HG03175 (cell line): ENCODE measurements at regions not wholly inside any gene's neighbourhood (a gene's known extent, or its start where the extent isn't known, plus 50 kb on each side); places are given as distances from the start of the nearest gene placed in this dataset.

Experiments
- ATAC-seq: cut with Tn5 transposase; IDR thresholded peaks from one replicate; pipeline ENCODE4 v1.9.1; 2021; ENCODE audit warnings: mild to moderate bottlenecking, moderate library complexity; ENCODE audit not compliant: unreplicated experiment

DNA sequence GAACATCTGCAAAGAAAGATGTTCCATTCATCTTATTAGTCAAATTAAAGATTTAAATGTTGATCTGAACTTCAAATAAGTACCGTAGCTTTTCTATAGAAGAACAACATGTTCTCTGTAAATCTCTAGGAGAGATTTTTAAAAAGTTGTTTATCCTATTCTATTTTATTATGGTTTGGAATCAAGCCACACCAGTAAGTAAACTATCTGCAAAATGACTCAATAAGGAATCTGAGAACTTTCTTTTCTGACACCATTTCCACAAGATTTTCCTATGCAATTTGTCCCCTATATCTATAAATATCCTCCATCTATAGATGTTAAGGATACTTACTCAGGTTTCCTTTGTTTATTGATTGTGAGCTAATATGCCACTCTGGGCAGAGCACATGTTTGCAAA, 736.6 kb downstream of the CBLN2 start:
- ATAC-seq: no peak

DNA sequence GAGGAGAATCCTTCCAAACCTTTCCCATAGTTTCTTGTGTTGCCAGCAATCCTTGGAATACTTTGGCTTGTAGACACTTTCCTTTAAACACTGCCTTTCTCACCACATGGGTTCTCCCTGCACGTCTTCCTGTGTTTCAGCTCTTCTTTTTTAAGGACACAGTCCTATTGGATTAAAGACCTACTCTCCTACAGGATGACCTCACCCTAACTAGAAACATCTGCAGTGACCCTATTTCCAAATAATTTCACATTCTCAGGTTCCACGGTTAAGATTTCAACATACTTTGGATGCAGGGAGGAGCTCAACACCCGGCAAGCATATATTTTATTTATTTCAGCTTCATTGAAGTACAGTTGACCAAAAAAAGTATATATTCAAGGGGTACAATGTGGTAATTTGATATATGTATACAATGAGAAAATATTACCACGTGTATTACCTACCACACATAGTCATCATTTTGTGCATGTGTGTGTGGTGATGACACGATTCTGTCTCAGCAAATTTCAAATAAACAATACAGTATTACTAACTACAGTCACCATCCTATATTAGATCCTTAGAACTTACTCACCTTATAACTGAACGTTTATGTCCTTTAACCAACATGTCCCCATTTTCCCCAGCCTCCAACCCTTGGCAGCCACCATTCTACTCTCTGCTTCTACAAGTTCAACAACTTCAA, 745.0 kb downstream of the CBLN2 start:
- no peak for ATAC-seq

DNA sequence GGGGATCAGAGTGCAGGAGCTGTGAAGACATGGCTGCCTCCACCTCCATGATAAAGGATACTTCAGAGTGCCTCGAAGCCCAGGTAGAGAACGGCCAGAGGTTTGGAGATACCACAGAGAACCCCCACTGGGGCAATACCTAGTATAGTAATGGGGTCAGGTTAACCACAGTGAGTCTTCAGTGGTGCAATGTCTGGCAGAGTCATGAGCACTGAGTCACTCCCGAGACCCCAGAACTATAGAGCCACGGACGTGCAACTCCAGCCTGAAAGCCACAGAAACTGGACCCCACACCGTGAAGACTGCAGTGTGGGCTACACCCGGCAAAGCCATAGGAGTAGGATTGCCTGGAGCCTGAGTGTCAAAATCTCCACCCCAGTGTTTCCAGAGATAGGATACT, 746.6 kb downstream of the CBLN2 start:
- no peak for ATAC-seq

DNA sequence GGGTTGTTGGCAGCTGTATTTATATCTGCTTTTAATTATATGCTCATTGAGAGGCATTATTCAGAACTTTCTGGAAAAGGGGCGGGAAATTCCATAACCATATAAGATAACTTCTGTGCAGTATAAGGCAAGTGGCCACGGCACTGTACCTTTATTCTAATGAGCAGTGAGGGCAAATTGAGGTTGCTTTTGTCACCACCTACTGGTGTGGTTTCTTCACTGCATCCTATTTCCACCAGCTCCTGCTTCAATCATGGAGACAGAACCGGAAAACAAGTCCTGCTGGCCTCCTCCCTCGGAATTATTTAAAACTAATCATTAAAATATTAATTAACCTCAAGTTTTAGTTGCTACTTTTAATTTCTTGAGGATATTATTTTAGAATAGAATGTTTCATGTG, 759.4 kb downstream of the CBLN2 start:
- ATAC-seq: no peak

GRCh38 chr18:71760541-71760940, 783.6 kb downstream of the CBLN2 start:
- ATAC-seq: no peak

GRCh38 chr18:71754246-71754645, 789.9 kb downstream of the CBLN2 start:
- ATAC-seq: no peak

DNA sequence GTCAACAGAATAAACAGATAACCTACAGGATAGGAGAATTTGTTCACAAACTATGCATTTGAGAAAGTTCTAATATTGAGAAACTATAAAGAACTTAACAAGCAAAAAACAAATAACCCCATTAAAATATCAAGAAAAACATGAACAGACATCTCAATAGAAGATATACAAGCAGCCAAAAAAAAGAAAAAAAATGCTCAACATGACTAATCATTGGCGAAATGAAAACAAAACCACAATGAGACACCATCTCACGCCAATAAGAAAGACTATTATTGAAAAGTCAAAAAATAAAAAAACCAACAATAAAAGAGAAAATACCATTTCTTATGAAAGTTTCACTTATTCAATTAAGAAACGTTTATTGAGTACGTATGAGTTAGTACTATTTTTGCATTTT, 800.5 kb downstream of the CBLN2 start:
- no peak for ATAC-seq

GRCh38 chr18:71729611-71730010, 814.5 kb downstream of the CBLN2 start:
- no peak for ATAC-seq

- no peak for ATAC-seq
Measured at GRCh38 chr18:71727909-71728308, 816.2 kb downstream of the CBLN2 start.

- ATAC-seq: no peak
Measured at GRCh38 chr18:71725256-71725655, 818.9 kb downstream of the CBLN2 start.

DNA sequence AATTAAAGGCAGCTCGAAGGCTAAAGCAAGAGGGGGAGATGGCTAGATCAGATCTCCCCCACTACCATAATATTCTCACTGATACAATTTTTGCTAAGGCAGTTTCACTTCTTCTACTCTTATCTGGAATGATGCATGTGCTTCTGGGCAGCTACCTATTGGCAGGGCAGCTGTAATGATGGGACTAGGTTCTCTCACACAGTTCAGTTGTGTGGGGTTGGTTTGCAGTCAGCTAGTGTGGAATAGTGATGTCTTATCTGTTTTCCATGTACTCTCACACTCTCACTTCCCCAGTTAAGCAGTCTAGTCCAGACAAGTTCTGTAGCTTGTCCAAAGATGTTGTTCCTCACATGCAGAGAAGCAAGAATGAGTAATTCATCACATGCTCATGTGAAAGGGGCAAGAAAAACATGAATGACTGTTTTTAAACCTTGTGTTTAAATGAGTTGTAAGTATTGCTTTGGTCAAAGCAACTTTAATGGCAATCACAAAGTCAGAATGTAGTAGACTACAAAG, 836.1 kb downstream of the CBLN2 start:
- ATAC-seq: no peak

DNA sequence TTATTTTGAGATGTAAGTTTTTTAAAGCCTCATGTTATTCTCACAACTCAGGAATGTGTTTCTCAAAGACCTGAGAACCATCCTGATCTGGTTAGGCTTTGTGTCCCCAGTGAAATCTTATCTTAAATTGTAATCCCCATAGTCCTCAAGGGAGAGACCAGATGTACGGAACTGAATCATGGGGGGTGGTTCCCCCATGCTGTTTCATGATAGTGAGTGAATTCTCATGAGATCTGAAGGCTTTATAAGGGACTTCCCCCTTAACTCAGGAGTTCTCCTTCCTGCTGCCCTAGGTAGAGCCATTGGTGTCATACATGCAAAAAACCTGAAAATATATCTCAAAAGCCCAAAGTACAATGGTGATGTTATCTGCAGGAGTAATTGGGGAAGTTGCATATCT, 836.7 kb downstream of the CBLN2 start:
- no peak for ATAC-seq

GRCh38 chr18:71689416-71690160, 854.6 kb downstream of the CBLN2 start:
- no peak for ATAC-seq

DNA sequence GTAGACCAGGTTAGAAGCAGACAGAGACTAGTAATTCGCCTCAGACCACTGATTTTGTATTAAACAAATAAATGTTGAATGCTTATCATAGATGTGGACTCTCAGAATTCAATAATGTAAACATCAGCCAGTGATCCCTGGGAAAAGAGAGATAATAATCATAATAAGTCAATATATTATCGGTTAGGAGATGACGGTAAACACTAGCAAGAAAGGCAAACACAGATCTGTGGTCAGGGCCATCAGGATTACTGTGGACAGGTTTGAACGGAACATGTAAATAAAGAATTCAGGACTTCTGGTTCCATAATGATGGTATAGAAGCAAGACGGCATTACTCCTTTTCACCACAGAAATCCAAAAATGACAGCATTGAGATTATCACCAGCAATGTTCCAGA, 861.6 kb downstream of the CBLN2 start:
- ATAC-seq: no peak

DNA sequence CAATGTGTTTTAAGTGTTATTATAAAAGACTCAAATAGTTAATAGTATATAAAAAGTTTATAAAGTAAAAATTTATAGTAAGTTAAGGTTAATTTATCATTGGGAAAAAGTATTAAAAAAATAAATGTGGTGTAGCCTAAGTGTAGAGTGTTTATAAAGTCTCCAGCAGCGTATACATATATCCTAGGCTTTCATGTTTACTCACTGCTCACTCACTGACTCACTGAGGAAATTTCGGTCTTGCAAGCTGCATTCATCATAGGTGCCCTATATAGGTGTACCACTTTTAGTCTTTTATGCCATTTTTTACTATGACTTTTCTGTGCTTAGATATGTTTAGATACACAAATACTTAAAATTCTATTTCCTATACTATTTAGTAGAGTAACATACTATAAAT, 866.0 kb downstream of the CBLN2 start:
- ATAC-seq: no peak

DNA sequence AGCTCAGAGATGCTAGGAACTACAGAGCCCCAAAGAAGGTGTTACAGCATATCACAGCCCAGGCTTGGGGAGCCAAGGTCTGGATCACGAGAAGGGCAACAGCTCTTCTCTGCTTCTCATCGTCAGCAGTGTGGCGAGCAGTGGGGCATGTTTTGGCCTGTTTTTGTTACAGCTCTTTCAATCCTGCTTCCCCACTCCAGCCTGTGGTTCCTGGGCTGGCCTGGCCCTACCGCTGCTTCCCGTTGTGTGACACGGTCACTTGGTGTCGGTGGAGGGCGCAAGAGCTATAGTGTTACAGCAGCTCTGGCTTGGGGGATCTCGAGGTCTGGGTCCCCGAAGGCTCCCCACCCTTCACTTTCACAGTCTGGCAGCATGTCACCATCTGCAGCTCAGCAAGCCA, 870.2 kb downstream of the CBLN2 start:
- ATAC-seq: no peak

GRCh38 chr18:71673498-71673897, 870.6 kb downstream of the CBLN2 start:
- ATAC-seq: no peak

DNA sequence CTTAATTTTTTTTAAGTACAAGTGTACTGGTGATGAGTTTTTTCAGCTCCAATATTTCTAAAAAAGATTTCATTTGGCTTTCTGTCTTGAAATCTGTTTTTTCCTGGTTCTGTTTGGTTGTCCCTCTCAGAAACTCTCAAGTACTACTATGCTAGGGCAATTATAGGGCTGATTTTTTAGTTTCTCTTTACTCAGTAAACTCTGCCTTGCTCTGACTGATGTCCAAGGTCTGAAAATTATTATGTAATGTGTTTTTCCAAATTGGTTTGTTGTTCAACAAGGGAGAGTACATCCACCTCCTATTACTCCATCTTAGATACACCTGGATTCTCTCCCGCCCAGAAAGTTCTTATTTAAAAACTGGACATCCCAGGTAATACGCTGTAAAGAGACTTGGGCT, 877.7 kb downstream of the CBLN2 start:
- no peak for ATAC-seq

DNA sequence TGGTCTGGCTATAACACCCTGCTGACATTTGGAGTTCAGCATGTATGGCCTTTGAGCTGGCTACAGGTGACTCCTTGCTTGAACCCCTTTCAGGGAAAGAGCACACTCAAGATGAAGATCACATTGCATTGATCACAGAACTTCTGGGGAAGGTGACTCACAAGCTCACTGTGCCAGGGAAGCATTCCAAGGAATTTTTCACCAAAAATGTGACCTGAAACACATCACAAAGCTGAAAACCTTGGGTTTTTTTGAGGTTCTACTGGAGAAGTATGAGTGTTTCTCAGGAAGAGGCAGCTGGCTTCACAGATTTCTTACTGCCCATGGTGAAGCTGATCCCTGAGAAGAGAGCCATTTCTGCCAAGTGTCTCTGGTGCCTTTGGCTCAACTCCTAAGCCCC, 879.0 kb downstream of the CBLN2 start:
- ATAC-seq: no peak

- no peak for ATAC-seq
Measured at GRCh38 chr18:71643822-71644221, 900.3 kb downstream of the CBLN2 start.

DNA sequence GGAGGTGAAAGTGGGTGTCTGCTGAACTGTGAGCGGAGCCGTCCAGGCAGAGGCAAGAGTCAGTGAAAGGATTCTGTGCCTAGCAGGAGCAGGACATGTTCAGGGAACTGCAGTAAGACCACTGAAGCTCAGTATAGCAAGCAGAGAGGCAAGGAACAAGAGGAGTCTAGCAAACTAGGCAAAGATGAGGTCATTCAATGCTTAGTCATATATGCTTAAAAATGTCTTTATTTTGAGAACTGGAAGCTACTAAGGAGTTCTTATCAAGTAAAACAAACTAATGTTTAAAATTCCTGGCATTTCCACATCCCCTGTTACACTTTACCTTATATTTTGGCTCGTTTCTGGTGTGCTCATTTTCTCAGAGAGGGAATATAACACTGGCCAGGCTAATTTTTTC, 913.4 kb downstream of the CBLN2 start:
- ATAC-seq: no peak

GRCh38 chr18:71625556-71626090, 918.5 kb downstream of the CBLN2 start:
- no peak for ATAC-seq
